Upper lobe of right lung (tissue), 1 donor: ENCODE measurements at regions not wholly inside any gene's neighbourhood (a gene's known extent, or its start where the extent isn't known, plus 50 kb on each side); places are given as distances from the start of the nearest gene placed in this dataset.

Experiments used
- ATAC-seq: fragments of 200-7000 bp; cut with Tn5 transposase; one replicate; pipeline ENCODE4 v1.9.1; 2020; ENCODE audit warnings: mild to moderate bottlenecking, moderate library complexity
- DNase-seq: peaks from one replicate; pipeline ENCODE4 v3.0.0-alpha.2; 2020
- H3K27ac ChIP-seq: fragments of 200-600 bp; one replicate; pipeline ENCODE4 v1.8.0; 2022
- H3K27me3 ChIP-seq: fragments of 200-600 bp; one replicate; pipeline ENCODE4 v1.8.0; 2022; ENCODE audit warnings: mild to moderate bottlenecking
- H3K36me3 ChIP-seq: fragments of 200-600 bp; one replicate; pipeline ENCODE4 v1.8.0; 2022
- H3K4me1 ChIP-seq: fragments of 200-600 bp; one replicate; pipeline ENCODE4 v1.8.0; 2022
- H3K4me3 ChIP-seq: fragments of 200-600 bp; one replicate; pipeline ENCODE4 v1.8.0; 2022; ENCODE audit warnings: mild to moderate bottlenecking
- H3K9me3 ChIP-seq: fragments of 200-600 bp; one replicate; pipeline ENCODE4 v1.8.0; 2022
- CTCF ChIP-seq: fragments of 200-600 bp; IDR thresholded peaks from one replicate; pipeline ENCODE4 v1.8.0; 2022; ENCODE audit warnings: antibody characterized with exemption
- intact Hi-C: fragments of 100-400 bp; cut with DNase I; formaldehyde crosslinking; loops from one replicate; pipeline ENCODE4 v1.11.0; 2022
- donor health status: DM: no; HTN: yes; CAD: no; lungs with severe emphysema.

- ATAC-seq (no peak), DNase-seq (no peak)
- Histone ChIP-seq H3K27me3 (peaks cover 12% of the 10 kb centered on the region), H3K27ac (no peak overlapping the region), H3K9me3 (no peaks in the 10 kb centered on the region), H3K36me3 (no peaks in the 10 kb centered on the region), H3K4me3 (no peak overlapping the region), H3K4me1 (no peaks in the 10 kb centered on the region)
- TF ChIP-seq CTCF = no peak
- intact Hi-C loops = no loop called here
Observed at GRCh38 chr14:96658611-96659010, 138.6 kb upstream of the VRK1 start.

- Histone ChIP-seq H3K4me1 (no peaks in the 10 kb centered on the region), H3K36me3 (no peaks in the 10 kb centered on the region), H3K4me3 (no peak overlapping the region), H3K9me3 (no peaks in the 10 kb centered on the region), H3K27ac (no peak overlapping the region), H3K27me3 (peaks cover 12% of the 10 kb centered on the region)
- DNase-seq = no peak
- ATAC-seq = no peak
- intact Hi-C loops = no loop called here
- no peak for TF ChIP-seq CTCF
Observed at GRCh38 chr14:96660123-96660522, 137.1 kb upstream of the VRK1 start.

DNA sequence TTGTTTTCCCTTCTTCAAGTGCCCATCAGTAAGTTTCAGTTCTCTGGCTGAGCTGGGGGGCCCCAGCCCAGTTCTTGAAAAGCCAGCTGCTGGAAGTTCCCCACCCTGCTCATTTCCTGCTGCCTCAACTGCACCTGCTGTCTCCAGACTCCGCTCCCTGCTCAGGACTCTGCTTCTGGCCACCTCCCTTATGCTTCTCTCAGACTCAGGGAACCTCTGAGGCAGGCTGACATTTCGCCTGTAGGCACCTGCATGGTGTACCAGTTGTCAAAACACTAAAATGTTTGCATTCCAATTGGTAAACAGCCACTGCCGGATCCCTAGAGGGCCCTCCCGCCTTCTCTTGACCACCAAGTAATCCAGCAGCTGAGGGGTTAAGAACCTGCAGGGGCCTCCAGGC lies 136.5 kb upstream of the VRK1 start:
- H3K4me3 ChIP-seq = no peak overlapping the region
- no peaks in the 10 kb centered on the region for H3K9me3 ChIP-seq
- peaks cover 12% of the 10 kb centered on the region for H3K27me3 ChIP-seq
- no peak overlapping the region for H3K27ac ChIP-seq
- intact Hi-C loops = no loop called here
- H3K36me3 ChIP-seq = no peaks in the 10 kb centered on the region
- no peaks in the 10 kb centered on the region for H3K4me1 ChIP-seq
- ATAC-seq (no peak), DNase-seq (no peak)
- no peak for TF ChIP-seq CTCF

DNA sequence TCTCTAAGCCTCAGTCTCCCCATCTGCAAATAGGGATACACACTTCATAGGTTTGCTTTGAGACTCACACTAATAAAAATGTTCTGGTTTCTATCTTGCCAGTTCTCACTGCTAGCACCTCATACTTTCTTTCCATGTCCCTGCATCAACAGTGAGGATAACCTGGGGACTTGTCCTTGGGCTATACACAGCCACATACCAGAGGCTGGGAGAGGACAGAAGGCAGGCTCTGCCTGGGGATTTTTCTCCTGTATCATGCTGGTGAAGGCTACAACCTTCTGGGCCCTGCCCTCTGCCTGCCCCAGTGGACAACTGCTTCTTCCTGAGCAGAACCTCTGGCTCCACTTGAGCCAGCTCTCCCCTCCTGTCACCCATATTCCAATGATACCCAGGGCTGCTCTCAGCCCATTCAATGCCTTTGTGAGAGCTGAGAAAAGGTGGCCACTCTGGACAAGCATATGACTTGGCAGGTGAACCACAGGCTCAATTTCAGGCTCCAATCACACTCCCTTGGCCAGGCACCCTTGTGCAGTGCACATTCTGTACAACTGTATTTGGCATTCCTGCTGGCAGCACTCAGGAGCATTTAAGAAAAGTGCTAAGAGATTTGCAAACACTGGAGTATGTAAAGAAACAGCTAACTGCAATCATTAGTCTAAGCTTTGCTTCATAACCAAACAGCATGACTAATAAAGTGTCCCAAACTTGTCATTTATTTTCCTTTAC lies 135.8 kb upstream of the VRK1 start:
- Histone ChIP-seq H3K36me3 (no peaks in the 10 kb centered on the region), H3K4me3 (no peak overlapping the region), H3K9me3 (no peaks in the 10 kb centered on the region), H3K27ac (no peak overlapping the region), H3K27me3 (peaks cover 12% of the 10 kb centered on the region), H3K4me1 (no peaks in the 10 kb centered on the region)
- DNase-seq (no peak), ATAC-seq (peak; percentile 65)
- TF ChIP-seq CTCF = no peak
- intact Hi-C loops = no loop called here

GRCh38 chr14:96662116-96662970 lies 134.8 kb upstream of the VRK1 start:
- intact Hi-C loops = no loop called here
- H3K36me3 ChIP-seq = no peaks in the 10 kb centered on the region
- H3K4me3 ChIP-seq = no peak overlapping the region
- no peak for TF ChIP-seq CTCF
- no peak overlapping the region for H3K27ac ChIP-seq
- no peaks in the 10 kb centered on the region for H3K9me3 ChIP-seq
- DNase-seq = no peak
- ATAC-seq = peak; percentile 12
- H3K27me3 ChIP-seq = peaks cover 12% of the 10 kb centered on the region
- no peaks in the 10 kb centered on the region for H3K4me1 ChIP-seq
